ENCODE measurements at regions not wholly inside any gene's neighbourhood (a gene's known extent, or its start where the extent isn't known, plus 50 kb on each side); places are given as distances from the start of the nearest gene placed in this dataset.
"Not testable (repeated sequence)": the region's sequence is repeated elsewhere in the genome, so short reads cannot be mapped to it uniquely, and the experiment has no call there.

GRCh38 chr13:84697591-84697990 lies 815.3 kb upstream of the SLITRK1 start:
- not testable (repeated sequence) for DNase-seq

GRCh38 chr13:84686973-84687372 lies 804.7 kb upstream of the SLITRK1 start:
- DNase-seq: no peak

GRCh38 chr13:84686458-84686857 lies 804.2 kb upstream of the SLITRK1 start:
- DNase-seq: no peak

GRCh38 chr13:84684804-84685203 lies 802.5 kb upstream of the SLITRK1 start:
- DNase-seq: no peak

GRCh38 chr13:84684048-84684662 lies 801.9 kb upstream of the SLITRK1 start:
- no peak for DNase-seq

- DNase-seq: no peak
These were observed 801.2 kb upstream of the SLITRK1 start for GRCh38 chr13:84683448-84683847.

- DNase-seq: no peak
These were observed 795.6 kb upstream of the SLITRK1 start for GRCh38 chr13:84677836-84678235.

- DNase-seq: no peak
These were observed 790.3 kb upstream of the SLITRK1 start for GRCh38 chr13:84672616-84673015.

- DNase-seq: no peak
These were observed 788.0 kb upstream of the SLITRK1 start for GRCh38 chr13:84670245-84670644.

GRCh38 chr13:84668637-84669036 lies 786.4 kb upstream of the SLITRK1 start:
- no peak for DNase-seq

GRCh38 chr13:84662491-84662890 lies 780.2 kb upstream of the SLITRK1 start:
- DNase-seq: no peak

- no peak for DNase-seq
These were observed 779.4 kb upstream of the SLITRK1 start for GRCh38 chr13:84661718-84662117.

- DNase-seq: no peak
These were observed 777.0 kb upstream of the SLITRK1 start for GRCh38 chr13:84659359-84659661.

- no peak for DNase-seq
These were observed 776.5 kb upstream of the SLITRK1 start for GRCh38 chr13:84658491-84659358.

- DNase-seq: no peak
These were observed 773.4 kb upstream of the SLITRK1 start for GRCh38 chr13:84655677-84656076.

- DNase-seq: no peak
These were observed 772.5 kb upstream of the SLITRK1 start for GRCh38 chr13:84654654-84655275.

GRCh38 chr13:84653915-84654534 lies 771.8 kb upstream of the SLITRK1 start:
- DNase-seq: no peak

GRCh38 chr13:84651705-84652104 lies 769.4 kb upstream of the SLITRK1 start:
- no peak for DNase-seq

GRCh38 chr13:84651288-84651687 lies 769.0 kb upstream of the SLITRK1 start:
- DNase-seq: no peak

- no peak for DNase-seq
These were observed 767.6 kb upstream of the SLITRK1 start for GRCh38 chr13:84649853-84650252.

- DNase-seq: no peak
These were observed 765.9 kb upstream of the SLITRK1 start for GRCh38 chr13:84648069-84648640.

GRCh38 chr13:84646957-84647356 lies 764.7 kb upstream of the SLITRK1 start:
- no peak for DNase-seq

Measured in stimulated activated CD4-positive, alpha-beta T cell treated with anti-CD3 and anti-CD28 coated beads, Interleukin-15, amount 100 ng/mL, for 24 hours (primary cell).